ENCODE measurements at regions not wholly inside any gene's neighbourhood (a gene's known extent, or its start where the extent isn't known, plus 50 kb on each side); places are given as distances from the start of the nearest gene placed in this dataset.

GRCh38 chr2:17069564-17069963 is 403.9 kb upstream of the CYRIA start:
- Histone ChIP-seq H4K8ac (ENCODE audit: low read length) (no peak overlapping the region), H3K23ac (ENCODE audit: low read length in 2 of 2) (no peak overlapping the region), H3K9ac (ENCODE audit: low read length) (no peak overlapping the region), H3K9me3 (ENCODE audit: control insufficient read depth, low read length) (no peaks in the 10 kb centered on the region), H3K4me2 (ENCODE audit: low read length, poor library complexity, severe bottlenecking) (no peak overlapping the region), H2BK120ac (ENCODE audit: low read depth, low read length) (no peak overlapping the region), H3K36me3 (ENCODE audit: control insufficient read depth in 1 of 2, insufficient read depth in 2 of 2, low read depth in 1 of 2, low read length in 2 of 2) (no peaks in the 10 kb centered on the region), H4K91ac (ENCODE audit: low read length) (no peak overlapping the region), H3K18ac (ENCODE audit: low read depth in 1 of 2, low read length in 2 of 2) (no peak overlapping the region), H3K4ac (ENCODE audit: low read depth in 1 of 2, low read length in 2 of 2) (no peak overlapping the region), H3K79me1 (replicated peaks; ENCODE audit: low read length, poor library complexity, severe bottlenecking) (no peaks in the 10 kb centered on the region), H2AK5ac (ENCODE audit: low read length, severe bottlenecking) (no peak overlapping the region), H2BK15ac (ENCODE audit: low read depth, poor library complexity, severe bottlenecking) (no peak overlapping the region), H3K4me3 (ENCODE audit: insufficient read depth in 1 of 2, low read depth in 1 of 2, low read length in 2 of 2) (no peak overlapping the region), H3K14ac (ENCODE audit: low read length in 2 of 2) (no peak overlapping the region), H3K4me1 (ENCODE audit: control insufficient read depth, insufficient read depth, low read depth, low read length) (no peaks in the 10 kb centered on the region), H2BK5ac (ENCODE audit: low read depth, low read length, poor library complexity, severe bottlenecking) (no peak overlapping the region), H3K27ac (ENCODE audit: low read length, poor library complexity, severe bottlenecking) (no peak overlapping the region), H3K27me3 (ENCODE audit: control insufficient read depth in 1 of 2, insufficient read depth in 1 of 2, low read length in 2 of 2) (no peaks in the 10 kb centered on the region), H2BK12ac (ENCODE audit: low read length in 2 of 2) (no peak overlapping the region), H2AFZ (ENCODE audit: low read depth, low read length) (no peak overlapping the region)
- no peak for DNase-seq
- 100% methylated on average over 1 of the region's 4 CpGs for WGBS

- Histone ChIP-seq H3K27me3 (ENCODE audit: control insufficient read depth in 1 of 2, insufficient read depth in 1 of 2, low read length in 2 of 2) (no peaks in the 10 kb centered on the region), H3K23ac (ENCODE audit: low read length in 2 of 2) (no peak overlapping the region), H3K14ac (ENCODE audit: low read length in 2 of 2) (no peak overlapping the region), H3K9ac (ENCODE audit: low read length) (no peak overlapping the region), H3K18ac (ENCODE audit: low read depth in 1 of 2, low read length in 2 of 2) (no peak overlapping the region), H3K4me2 (ENCODE audit: low read length, poor library complexity, severe bottlenecking) (no peak overlapping the region), H2BK5ac (ENCODE audit: low read depth, low read length, poor library complexity, severe bottlenecking) (no peak overlapping the region), H2BK12ac (ENCODE audit: low read length in 2 of 2) (no peak overlapping the region), H2AFZ (ENCODE audit: low read depth, low read length) (no peak overlapping the region), H3K36me3 (ENCODE audit: control insufficient read depth in 1 of 2, insufficient read depth in 2 of 2, low read depth in 1 of 2, low read length in 2 of 2) (no peaks in the 10 kb centered on the region), H4K91ac (ENCODE audit: low read length) (no peak overlapping the region), H2AK5ac (ENCODE audit: low read length, severe bottlenecking) (no peak overlapping the region), H3K4me3 (ENCODE audit: insufficient read depth in 1 of 2, low read depth in 1 of 2, low read length in 2 of 2) (no peak overlapping the region), H3K4me1 (ENCODE audit: control insufficient read depth, insufficient read depth, low read depth, low read length) (no peaks in the 10 kb centered on the region), H4K8ac (ENCODE audit: low read length) (no peak overlapping the region), H3K9me3 (ENCODE audit: control insufficient read depth, low read length) (no peaks in the 10 kb centered on the region), H2BK120ac (ENCODE audit: low read depth, low read length) (no peak overlapping the region), H3K79me1 (replicated peaks; ENCODE audit: low read length, poor library complexity, severe bottlenecking) (no peaks in the 10 kb centered on the region), H3K27ac (ENCODE audit: low read length, poor library complexity, severe bottlenecking) (no peak overlapping the region), H3K4ac (ENCODE audit: low read depth in 1 of 2, low read length in 2 of 2) (no peak overlapping the region), H2BK15ac (ENCODE audit: low read depth, poor library complexity, severe bottlenecking) (no peak overlapping the region)
- no peak for DNase-seq
- WGBS, result 72% methylated on average over 4 of the region's 4 CpGs
Observed at GRCh38 chr2:17068021-17068420, 402.4 kb upstream of the CYRIA start.

- Histone ChIP-seq H3K27ac (ENCODE audit: low read length, poor library complexity, severe bottlenecking) (no peak overlapping the region), H3K4ac (ENCODE audit: low read depth in 1 of 2, low read length in 2 of 2) (no peak overlapping the region), H2BK12ac (ENCODE audit: low read length in 2 of 2) (no peak overlapping the region), H3K14ac (ENCODE audit: low read length in 2 of 2) (no peak overlapping the region), H2AFZ (ENCODE audit: low read depth, low read length) (no peak overlapping the region), H3K18ac (ENCODE audit: low read depth in 1 of 2, low read length in 2 of 2) (no peak overlapping the region), H2BK15ac (ENCODE audit: low read depth, poor library complexity, severe bottlenecking) (no peak overlapping the region), H3K4me1 (ENCODE audit: control insufficient read depth, insufficient read depth, low read depth, low read length) (no peaks in the 10 kb centered on the region), H2BK5ac (ENCODE audit: low read depth, low read length, poor library complexity, severe bottlenecking) (no peak overlapping the region), H2AK5ac (ENCODE audit: low read length, severe bottlenecking) (no peak overlapping the region), H3K27me3 (ENCODE audit: control insufficient read depth in 1 of 2, insufficient read depth in 1 of 2, low read length in 2 of 2) (no peaks in the 10 kb centered on the region), H4K8ac (ENCODE audit: low read length) (no peak overlapping the region), H3K9ac (ENCODE audit: low read length) (no peak overlapping the region), H3K23ac (ENCODE audit: low read length in 2 of 2) (no peak overlapping the region), H3K36me3 (ENCODE audit: control insufficient read depth in 1 of 2, insufficient read depth in 2 of 2, low read depth in 1 of 2, low read length in 2 of 2) (no peaks in the 10 kb centered on the region), H3K4me2 (ENCODE audit: low read length, poor library complexity, severe bottlenecking) (no peak overlapping the region), H2BK120ac (ENCODE audit: low read depth, low read length) (no peak overlapping the region), H3K79me1 (replicated peaks; ENCODE audit: low read length, poor library complexity, severe bottlenecking) (no peaks in the 10 kb centered on the region), H4K91ac (ENCODE audit: low read length) (no peak overlapping the region), H3K4me3 (ENCODE audit: insufficient read depth in 1 of 2, low read depth in 1 of 2, low read length in 2 of 2) (no peak overlapping the region), H3K9me3 (ENCODE audit: control insufficient read depth, low read length) (no peaks in the 10 kb centered on the region)
- DNase-seq, result no peak
- WGBS, result 80% methylated on average over 6 of the region's 6 CpGs
Observed at GRCh38 chr2:17065536-17065935, 399.9 kb upstream of the CYRIA start.

GRCh38 chr2:17061028-17061427 is 395.4 kb upstream of the CYRIA start:
- DNase-seq, result no peak
- H3K23ac ChIP-seq (ENCODE audit: low read length in 2 of 2), result no peak overlapping the region
- H3K4me1 ChIP-seq (ENCODE audit: control insufficient read depth, insufficient read depth, low read depth, low read length), result no peaks in the 10 kb centered on the region
- no peak overlapping the region for H3K4me2 ChIP-seq (ENCODE audit: low read length, poor library complexity, severe bottlenecking)
- H2AFZ ChIP-seq (ENCODE audit: low read depth, low read length), result no peak overlapping the region
- no peak overlapping the region for H4K8ac ChIP-seq (ENCODE audit: low read length)
- H2BK120ac ChIP-seq (ENCODE audit: low read depth, low read length), result no peak overlapping the region
- H3K79me1 ChIP-seq (replicated peaks; ENCODE audit: low read length, poor library complexity, severe bottlenecking), result no peaks in the 10 kb centered on the region
- no peak overlapping the region for H3K9ac ChIP-seq (ENCODE audit: low read length)
- no peak overlapping the region for H2BK15ac ChIP-seq (ENCODE audit: low read depth, poor library complexity, severe bottlenecking)
- WGBS, result no CpG with 5 or more reads among the region's 2 CpGs
- no peaks in the 10 kb centered on the region for H3K36me3 ChIP-seq (ENCODE audit: control insufficient read depth in 1 of 2, insufficient read depth in 2 of 2, low read depth in 1 of 2, low read length in 2 of 2)
- no peaks in the 10 kb centered on the region for H3K27me3 ChIP-seq (ENCODE audit: control insufficient read depth in 1 of 2, insufficient read depth in 1 of 2, low read length in 2 of 2)
- H3K18ac ChIP-seq (ENCODE audit: low read depth in 1 of 2, low read length in 2 of 2), result no peak overlapping the region
- H3K27ac ChIP-seq (ENCODE audit: low read length, poor library complexity, severe bottlenecking), result no peak overlapping the region
- H4K91ac ChIP-seq (ENCODE audit: low read length), result no peak overlapping the region
- H2AK5ac ChIP-seq (ENCODE audit: low read length, severe bottlenecking), result no peak overlapping the region
- no peak overlapping the region for H3K14ac ChIP-seq (ENCODE audit: low read length in 2 of 2)
- no peak overlapping the region for H3K4ac ChIP-seq (ENCODE audit: low read depth in 1 of 2, low read length in 2 of 2)
- no peaks in the 10 kb centered on the region for H3K9me3 ChIP-seq (ENCODE audit: control insufficient read depth, low read length)
- no peak overlapping the region for H2BK5ac ChIP-seq (ENCODE audit: low read depth, low read length, poor library complexity, severe bottlenecking)
- H2BK12ac ChIP-seq (ENCODE audit: low read length in 2 of 2), result no peak overlapping the region
- H3K4me3 ChIP-seq (ENCODE audit: insufficient read depth in 1 of 2, low read depth in 1 of 2, low read length in 2 of 2), result no peak overlapping the region

Measured in mesenchymal stem cell (in vitro differentiated cells and primary cell).